HG03045 (cell line): ENCODE measurements at regions not wholly inside any gene's neighbourhood (a gene's known extent, or its start where the extent isn't known, plus 50 kb on each side); places are given as distances from the start of the nearest gene placed in this dataset.
"Not testable (repeated sequence)": the region's sequence is repeated elsewhere in the genome, so short reads cannot be mapped to it uniquely, and the experiment has no call there.

ENCODE experiments used
- ATAC-seq: cut with Tn5 transposase; IDR thresholded peaks from one replicate; pipeline ENCODE4 v1.9.1; 2021; ENCODE audit warnings: mild to moderate bottlenecking, moderate library complexity; ENCODE audit not compliant: unreplicated experiment

GRCh38 chr1:119191325-119191724, 50.9 kb upstream of the WARS2 start:
- no peak for ATAC-seq

GRCh38 chr1:119204197-119204960, 63.9 kb upstream of the WARS2 start:
- ATAC-seq: no peak

GRCh38 chr1:119204961-119205357, 64.5 kb upstream of the WARS2 start:
- no peak for ATAC-seq

- no peak for ATAC-seq
Measured at GRCh38 chr1:119209061-119209460, 68.6 kb upstream of the WARS2 start.

GRCh38 chr1:119209596-119210295, 69.3 kb upstream of the WARS2 start:
- ATAC-seq: no peak

- no peak for ATAC-seq
Measured at GRCh38 chr1:119210296-119210649, 69.8 kb upstream of the WARS2 start.

- ATAC-seq: not testable (repeated sequence)
Measured at GRCh38 chr1:119213213-119213612, 72.8 kb upstream of the WARS2 start.

GRCh38 chr1:119214961-119215360, 74.5 kb upstream of the WARS2 start:
- ATAC-seq: not testable (repeated sequence)

- ATAC-seq: no peak
Measured at GRCh38 chr1:119217309-119217828, 76.9 kb upstream of the WARS2 start.

GRCh38 chr1:119219711-119220110, 79.3 kb upstream of the WARS2 start:
- no peak for ATAC-seq

- no peak for ATAC-seq
Measured at GRCh38 chr1:119220991-119221390, 80.5 kb upstream of the WARS2 start.

- ATAC-seq: no peak
Measured at GRCh38 chr1:119222271-119222670, 81.8 kb upstream of the WARS2 start.

- no peak for ATAC-seq
Measured at GRCh38 chr1:119225265-119225664, 84.8 kb upstream of the WARS2 start.

GRCh38 chr1:119225831-119226230, 85.4 kb upstream of the WARS2 start:
- ATAC-seq: no peak

- ATAC-seq: no peak
Measured at GRCh38 chr1:119226321-119226720, 85.9 kb upstream of the WARS2 start.

GRCh38 chr1:119226913-119227312, 86.5 kb upstream of the WARS2 start:
- no peak for ATAC-seq

- ATAC-seq: no peak
Measured at GRCh38 chr1:119227456-119227855, 87.0 kb upstream of the WARS2 start.

GRCh38 chr1:119228335-119229080, 88.1 kb upstream of the WARS2 start:
- ATAC-seq: no peak

GRCh38 chr1:119235120-119235519, 94.7 kb upstream of the WARS2 start:
- ATAC-seq: no peak

GRCh38 chr1:119245881-119246280, 105.4 kb upstream of the WARS2 start:
- ATAC-seq: no peak

- no peak for ATAC-seq
Measured at GRCh38 chr1:119249283-119249682, 108.8 kb upstream of the WARS2 start.

- ATAC-seq: no peak
Measured at GRCh38 chr1:119250299-119250698, 109.8 kb upstream of the WARS2 start.
